HG03196 (cell line): ENCODE measurements at regions not wholly inside any gene's neighbourhood (a gene's known extent, or its start where the extent isn't known, plus 50 kb on each side); places are given as distances from the start of the nearest gene placed in this dataset.
"Not testable (repeated sequence)": the region's sequence is repeated elsewhere in the genome, so short reads cannot be mapped to it uniquely, and the experiment has no call there.

ENCODE experiments used
- ATAC-seq: cut with Tn5 transposase; IDR thresholded peaks from one replicate; pipeline ENCODE4 v1.9.1; 2021; ENCODE audit not compliant: unreplicated experiment

- ATAC-seq: no peak
Observed at GRCh38 chr6:73983367-73983766, 287.4 kb downstream of the CD109 start.

- no peak for ATAC-seq
Observed at GRCh38 chr6:73980096-73980495, 284.1 kb downstream of the CD109 start.

- no peak for ATAC-seq
Observed at GRCh38 chr6:73978330-73978729, 282.3 kb downstream of the CD109 start.

- ATAC-seq: not testable (repeated sequence)
Observed at GRCh38 chr6:73972518-73972917, 276.5 kb downstream of the CD109 start.

GRCh38 chr6:73969971-73970970 lies 274.3 kb downstream of the CD109 start:
- ATAC-seq: no peak

GRCh38 chr6:73968221-73968757 lies 272.3 kb downstream of the CD109 start:
- ATAC-seq: no peak

GRCh38 chr6:73965539-73966029 lies 269.6 kb downstream of the CD109 start:
- ATAC-seq: no peak

GRCh38 chr6:73964241-73964854 lies 268.3 kb downstream of the CD109 start:
- no peak for ATAC-seq

GRCh38 chr6:73962884-73963283 lies 266.9 kb downstream of the CD109 start:
- no peak for ATAC-seq

- ATAC-seq: no peak
Observed at GRCh38 chr6:73956305-73956704, 260.3 kb downstream of the CD109 start.

- ATAC-seq: no peak
Observed at GRCh38 chr6:73955800-73956199, 259.8 kb downstream of the CD109 start.

GRCh38 chr6:73954881-73955280 lies 258.9 kb downstream of the CD109 start:
- ATAC-seq: no peak

- no peak for ATAC-seq
Observed at GRCh38 chr6:73951183-73951582, 255.2 kb downstream of the CD109 start.

- no peak for ATAC-seq
Observed at GRCh38 chr6:73943930-73944652, 248.1 kb downstream of the CD109 start.

- ATAC-seq: no peak
Observed at GRCh38 chr6:73943411-73943810, 247.4 kb downstream of the CD109 start.

- no peak for ATAC-seq
Observed at GRCh38 chr6:73942592-73943186, 246.7 kb downstream of the CD109 start.

GRCh38 chr6:73941892-73942291 lies 245.9 kb downstream of the CD109 start:
- no peak for ATAC-seq

- no peak for ATAC-seq
Observed at GRCh38 chr6:73937805-73938204, 241.8 kb downstream of the CD109 start.

- no peak for ATAC-seq
Observed at GRCh38 chr6:73932866-73933265, 236.9 kb downstream of the CD109 start.

GRCh38 chr6:73929405-73929804 lies 233.4 kb downstream of the CD109 start:
- ATAC-seq: no peak

- no peak for ATAC-seq
Observed at GRCh38 chr6:73927421-73927820, 231.4 kb downstream of the CD109 start.
